HL-60 (cell line): ENCODE measurements at regions not wholly inside any gene's neighbourhood (a gene's known extent, or its start where the extent isn't known, plus 50 kb on each side); places are given as distances from the start of the nearest gene placed in this dataset.

Source experiments
- CTCF ChIP-seq: IDR thresholded peaks from one replicate; pipeline ENCODE4 v1.5.1; 2011; ENCODE audit warnings: low read length, control low read depth, inconsistent platforms; ENCODE audit not compliant: insufficient read depth
- REST ChIP-seq: IDR thresholded peaks from 2 replicates; pipeline ENCODE4 v1.6.1; 2012; ENCODE audit warnings: low read depth; ENCODE audit not compliant: insufficient replicate concordance
- SPI1 ChIP-seq: IDR thresholded peaks from 2 replicates; pipeline ENCODE4 v1.6.1; 2012; ENCODE audit warnings: low read depth, mild to moderate bottlenecking, borderline replicate concordance

GRCh38 chr11:129643031-129643721, 172.5 kb upstream of the TMEM45B start:
- TF ChIP-seq CTCF (no peak), REST (no peak), SPI1 (no peak)
